Common myeloid progenitor, CD34-positive (primary cell): ENCODE measurements at regions not wholly inside any gene's neighbourhood (a gene's known extent, or its start where the extent isn't known, plus 50 kb on each side); places are given as distances from the start of the nearest gene placed in this dataset.

Experiments used
- CTCF ChIA-PET: fragments of 350-600 bp; sonication (Branson Sonifier 250); formaldehyde crosslinking; loops from one replicate; lab custom pipeline; 2021; ENCODE audit warnings: antibody characterized with exemption; lab: Charles Lee
- POLR2A ChIA-PET: fragments of 350-600 bp; sonication (Branson Sonifier 250); formaldehyde crosslinking; loops from one replicate; lab custom pipeline; 2021; ENCODE audit warnings: antibody characterized with exemption; lab: Charles Lee
- DNase-seq, 3 donors: peaks; one replicate each; pipeline versions ENCODE4 v3.0.0 to v3.0.0-alpha.2; 2013
- H3K27ac ChIP-seq, 2 experiments: 1 replicate in 1 of 2; 2 replicates in 1 of 2; pipeline ENCODE4 v1.7.0; 2013; ENCODE audit warnings: inconsistent platforms in 2 of 2, low read length in 2 of 2, mild to moderate bottlenecking in 2 of 2, low read depth in 1 of 2, moderate library complexity in 1 of 2; ENCODE audit not compliant: severe bottlenecking in 2 of 2, insufficient read depth in 1 of 2, poor library complexity in 1 of 2
- H3K27me3 ChIP-seq, 5 experiments: replicated peaks in 2 of 5; 1 replicate in 3 of 5; 2 replicates in 2 of 5; pipeline versions ENCODE4 v1.6.1 to v1.7.0; 2013; ENCODE audit warnings: low read length in 4 of 5, mild to moderate bottlenecking in 2 of 5, moderate library complexity in 2 of 5, inconsistent platforms in 1 of 5; ENCODE audit not compliant: insufficient read depth in 5 of 5, control insufficient read depth in 4 of 5
- H3K36me3 ChIP-seq, 4 experiments: 1 replicate in 2 of 4; 2 replicates in 2 of 4; pipeline versions ENCODE4 v1.6.1 to v1.7.0; 2013; ENCODE audit warnings: low read length in 3 of 4, control low read depth in 1 of 4, mild to moderate bottlenecking in 1 of 4; ENCODE audit not compliant: control insufficient read depth in 4 of 4, insufficient read depth in 4 of 4
- H3K4me1 ChIP-seq, 4 experiments: 1 replicate in 3 of 4; 2 replicates in 1 of 4; pipeline versions ENCODE4 v1.6.1 to v1.7.1; 2013; ENCODE audit warnings: low read length in 3 of 4, mild to moderate bottlenecking in 3 of 4, control low read depth in 1 of 4, inconsistent platforms in 1 of 4, moderate library complexity in 1 of 4; ENCODE audit not compliant: control insufficient read depth in 4 of 4, insufficient read depth in 4 of 4; ENCODE audit errors: control extremely low read depth in 1 of 4
- H3K4me3 ChIP-seq, 7 experiments: 1 replicate in 4 of 7; 2 replicates in 3 of 7; pipeline versions ENCODE4 v1.5.1 to v1.7.0; 2013; ENCODE audit warnings: mild to moderate bottlenecking in 7 of 7, low read length in 6 of 7, moderate library complexity in 6 of 7, inconsistent platforms in 2 of 7, low read depth in 2 of 7, control low read depth in 1 of 7; ENCODE audit not compliant: insufficient read depth in 4 of 7, control insufficient read depth in 1 of 7; ENCODE audit errors: extremely low read depth in 1 of 7
- H3K9me3 ChIP-seq, 5 experiments: 1 replicate in 4 of 5; 2 replicates in 1 of 5; pipeline versions ENCODE4 v1.6.1 to v1.7.1; 2013; ENCODE audit warnings: low read length in 4 of 5, mild to moderate bottlenecking in 2 of 5, inconsistent platforms in 1 of 5, low read depth in 1 of 5, moderate library complexity in 1 of 5; ENCODE audit not compliant: control insufficient read depth in 4 of 5, insufficient read depth in 2 of 5; ENCODE audit errors: control extremely low read depth in 1 of 5
- WGBS: methylation state at CpG from one replicate; pipeline ENCODE4 v1.1.5; 2013; ENCODE audit not compliant: insufficient coverage; 5-methylcytosine and 5-hydroxymethylcytosine counted together

DNA sequence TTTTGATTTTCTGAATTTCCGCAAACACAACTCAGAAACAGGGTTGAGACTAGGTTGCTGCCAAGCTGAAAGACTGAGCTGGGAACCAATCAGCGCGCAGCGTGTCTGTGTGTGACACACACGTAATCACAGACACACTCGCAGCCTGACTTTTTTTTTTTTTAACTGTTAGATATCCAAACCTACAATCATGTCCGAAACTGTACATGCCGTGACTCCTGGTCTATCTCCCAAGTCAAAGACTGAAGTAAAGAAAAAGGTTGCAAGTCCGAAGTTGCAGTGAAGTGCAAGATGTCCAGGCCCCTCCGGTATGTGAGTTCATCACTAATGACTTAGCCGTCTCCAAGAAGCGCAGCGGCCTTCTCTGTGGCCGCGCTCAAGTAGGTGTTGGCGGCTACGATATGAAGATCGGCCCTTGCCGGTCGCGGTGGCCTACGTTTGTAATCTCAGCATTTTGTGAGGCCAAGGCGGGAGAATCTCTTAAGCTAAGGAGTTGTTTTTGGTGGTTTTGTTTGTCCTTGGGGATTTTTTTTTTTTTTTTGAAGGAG, 108.2 kb downstream of the HFE start:
- H3K27me3 ChIP-seq, result no peaks in the 10 kb centered on the region
- peak overlapping the region; percentile 33 to 91 for H3K27ac ChIP-seq
- ChIA-PET POLR2A (interaction anchor here (0.6 to 4.1 kb wide), 8 partner anchors 10 to 1014 kb away, joined by 3 to 43 read pairs (median 6); a partner anchor contains a TSS), CTCF (interaction anchor here (0.6 to 7.2 kb wide), 10 partner anchors 10 to 76 kb away, joined by 3 to 76 read pairs (median 3); a partner anchor contains a TSS)
- H3K36me3 ChIP-seq, result peaks cover 0 to 7% (median 0%) of the 10 kb centered on the region in 4 experiments
- no peaks in the 10 kb centered on the region for H3K9me3 ChIP-seq
- H3K4me1 ChIP-seq, result peaks cover 15 to 42% (median 31%) of the 10 kb centered on the region in 4 experiments
- DNase-seq, result peak; percentile 91 to 96 (median 94)
- peak overlapping the region; percentile 30 to 99 (median 96) for H3K4me3 ChIP-seq
- 23% methylated on average over 16 of the region's 23 CpGs for WGBS

DNA sequence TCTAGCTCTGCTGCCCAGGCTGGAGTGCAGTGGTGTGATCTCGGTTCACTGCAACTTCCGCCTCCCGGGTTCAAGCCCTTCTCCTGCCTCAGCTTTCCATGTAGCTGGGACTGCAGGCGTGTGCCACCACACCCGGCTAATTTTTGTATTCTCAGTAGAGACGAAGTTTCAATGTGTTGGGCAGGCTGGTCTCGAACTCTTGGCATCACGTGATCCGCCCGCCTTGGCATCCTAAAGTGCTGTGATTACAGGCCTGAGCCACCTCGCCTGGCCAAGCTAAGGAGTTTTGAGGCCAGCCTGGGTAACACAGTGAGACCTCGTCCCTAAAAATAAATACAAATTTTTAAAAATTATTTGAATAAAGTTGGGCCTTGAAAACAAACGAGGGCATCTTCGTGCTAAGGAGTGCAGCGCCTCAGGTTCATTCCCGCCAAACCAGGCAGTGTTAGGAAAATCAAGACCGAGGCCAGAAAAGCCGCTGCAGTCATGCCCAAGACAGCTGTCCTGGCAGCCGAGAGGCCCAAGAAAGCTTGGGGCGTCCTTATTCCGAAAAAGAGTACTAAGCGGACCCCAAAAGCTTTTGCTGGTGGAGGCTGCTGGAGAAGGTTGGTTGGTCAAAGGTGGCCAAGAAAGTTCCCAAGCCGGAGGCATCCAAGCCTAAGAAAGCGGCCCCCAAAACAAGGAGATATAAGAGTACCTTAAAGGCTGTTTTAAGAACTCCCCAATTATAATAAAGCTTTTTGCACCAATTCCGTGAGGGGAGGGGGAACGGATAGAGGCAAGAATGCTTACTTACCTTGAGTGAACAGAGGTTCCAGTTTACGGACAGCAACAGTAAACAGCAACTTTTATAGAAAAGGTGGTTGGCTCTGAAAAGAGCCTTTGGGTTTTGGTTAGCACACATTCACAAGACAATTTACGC, 109.0 kb downstream of the HFE start:
- DNase-seq, result peak in 2 of 3 donors; percentile 52 to 64
- Histone ChIP-seq H3K27me3 (no peaks in the 10 kb centered on the region), H3K27ac (peak overlapping the region; percentile 46 to 91), H3K4me1 (peaks cover 15 to 46% (median 36%) of the 10 kb centered on the region in 4 experiments), H3K4me3 (peak overlapping the region; percentile 50 to 99 (median 96)), H3K9me3 (no peaks in the 10 kb centered on the region), H3K36me3 (peaks cover 0 to 7% (median 0%) of the 10 kb centered on the region in 4 experiments)
- WGBS, result 46% methylated on average over 24 of the region's 28 CpGs
- ChIA-PET CTCF (interaction anchor here (0.6 to 7.2 kb wide), 19 partner anchors 9 to 153 kb away, joined by 3 to 76 read pairs (median 3); a partner anchor contains a TSS), POLR2A (interaction anchor here (0.6 to 4.7 kb wide), 13 partner anchors 7 to 165 kb away, joined by 3 to 92 read pairs (median 9); a partner anchor contains a TSS)

DNA sequence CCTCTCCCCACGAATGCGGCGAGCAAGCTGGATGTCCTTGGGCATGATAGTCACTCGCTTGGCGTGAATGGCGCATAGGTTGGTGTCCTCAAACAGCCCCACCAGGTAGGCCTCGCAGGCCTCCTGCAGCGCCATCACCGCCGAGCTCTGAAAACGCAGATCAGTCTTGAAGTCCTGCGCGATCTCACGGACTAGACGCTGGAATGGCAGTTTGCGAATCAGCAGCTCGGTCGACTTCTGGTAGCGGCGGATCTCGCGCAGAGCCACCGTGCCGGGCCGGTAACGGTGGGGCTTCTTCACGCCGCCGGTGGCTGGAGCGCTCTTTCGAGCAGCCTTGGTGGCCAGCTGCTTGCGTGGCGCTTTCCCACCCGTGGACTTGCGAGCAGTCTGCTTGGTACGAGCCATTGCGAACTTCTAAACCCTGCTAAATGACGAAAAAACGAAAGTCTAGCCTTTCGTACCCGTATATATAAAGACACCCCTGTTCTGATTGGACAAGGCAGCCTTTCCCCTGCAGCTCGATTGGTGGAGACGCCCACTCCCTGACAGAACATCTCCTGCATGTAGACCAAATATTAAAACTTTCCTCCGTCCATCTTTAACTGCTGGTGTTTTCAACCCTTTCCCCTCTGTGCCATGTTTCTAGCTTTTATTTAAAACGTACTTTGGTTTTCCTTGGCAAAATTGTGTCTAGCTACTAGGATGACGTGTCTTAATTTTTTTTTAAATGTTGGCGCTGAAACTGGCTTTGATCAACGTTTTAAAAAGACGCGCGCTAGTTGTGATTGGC, 109.8 kb downstream of the HFE start:
- peaks cover 0 to 7% (median 0%) of the 10 kb centered on the region in 4 experiments for H3K36me3 ChIP-seq
- POLR2A ChIA-PET, result interaction anchor here (0.8 to 4.7 kb wide), 14 partner anchors 8 to 166 kb away, joined by 3 to 92 read pairs (median 8); a partner anchor contains a TSS
- CTCF ChIA-PET, result interaction anchor here (0.7 to 7.2 kb wide), 21 partner anchors 8 to 1696 kb away, joined by 3 to 76 read pairs (median 3); a partner anchor contains a TSS
- peaks cover 15 to 46% (median 36%) of the 10 kb centered on the region in 4 experiments for H3K4me1 ChIP-seq
- WGBS, result under 1% methylated on average over 44 of the region's 51 CpGs
- H3K9me3 ChIP-seq, result no peaks in the 10 kb centered on the region
- H3K27me3 ChIP-seq, result no peaks in the 10 kb centered on the region
- H3K4me3 ChIP-seq, result peak overlapping the region; percentile 50 to 99 (median 96)
- DNase-seq, result peak; percentile 93 to 97 (median 96)
- peak overlapping the region; percentile 46 to 91 for H3K27ac ChIP-seq

DNA sequence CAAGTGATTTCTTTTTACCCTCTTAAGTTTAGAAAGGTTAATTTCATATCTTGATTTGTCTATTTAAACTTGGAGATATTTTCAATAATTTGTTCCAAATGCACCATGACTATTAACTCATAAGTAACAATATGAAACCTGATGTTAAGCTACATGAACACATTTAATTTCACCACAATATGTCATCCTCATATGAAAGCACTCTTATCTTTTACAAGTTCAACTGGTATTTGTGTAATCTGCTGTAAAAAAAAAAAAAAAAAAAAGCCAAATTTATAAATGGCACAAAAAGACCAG, 110.4 kb downstream of the HFE start:
- Histone ChIP-seq H3K36me3 (peaks cover 0 to 7% (median 0%) of the 10 kb centered on the region in 4 experiments), H3K4me3 (peak overlapping the region in 6 of 7 experiments; percentile 80 to 99 (median 96)), H3K27me3 (no peaks in the 10 kb centered on the region), H3K27ac (peak overlapping the region in 1 of 2 experiments; percentile 91), H3K4me1 (peaks cover 15 to 46% (median 36%) of the 10 kb centered on the region in 4 experiments), H3K9me3 (no peaks in the 10 kb centered on the region)
- ChIA-PET CTCF (interaction anchor here (0.7 to 7.2 kb wide), 15 partner anchors 10 to 154 kb away, joined by 3 to 76 read pairs (median 4); a partner anchor contains a TSS), POLR2A (interaction anchor here (0.6 to 4.7 kb wide), 13 partner anchors 7 to 166 kb away, joined by 3 to 92 read pairs (median 12); a partner anchor contains a TSS)
- peak in 1 of 3 donors; percentile 60 for DNase-seq

DNA sequence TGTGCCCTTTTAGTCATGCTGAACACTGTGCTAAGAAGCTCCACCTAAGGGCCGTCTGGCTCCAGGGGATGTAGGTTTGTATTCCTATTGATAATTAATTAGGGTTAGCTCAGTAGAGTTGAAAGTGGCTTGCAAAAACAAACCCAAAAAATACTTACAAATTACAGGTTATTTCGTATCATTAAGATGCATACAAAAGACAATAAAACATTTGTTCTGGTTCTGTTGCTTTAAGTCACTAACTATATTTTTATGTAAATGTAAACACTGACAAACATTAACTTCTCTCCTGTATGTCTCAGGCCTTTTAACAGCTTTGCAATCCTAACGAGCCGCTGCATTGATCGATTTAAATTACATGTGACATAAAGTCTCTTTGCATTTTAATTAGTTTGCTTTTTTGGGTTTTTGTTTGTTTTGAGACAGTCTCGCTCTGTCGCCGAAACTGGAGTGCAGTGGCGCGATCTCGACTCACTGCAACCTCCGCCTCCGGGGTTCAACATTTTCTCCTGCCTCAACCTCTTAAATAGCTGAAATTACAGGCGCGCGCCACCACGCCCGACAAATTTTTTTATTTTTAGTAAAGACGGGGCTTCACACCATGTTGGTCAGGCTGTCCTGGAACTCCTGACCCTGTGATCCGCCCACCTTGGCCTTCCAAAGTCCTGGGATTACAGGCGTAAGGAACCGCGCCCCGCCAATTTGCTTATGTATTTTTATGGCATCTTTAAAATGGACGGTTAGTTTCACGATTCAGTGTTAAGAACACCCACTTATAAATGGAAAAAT, 110.9 kb downstream of the HFE start:
- H3K4me1 ChIP-seq, result peaks cover 15 to 49% (median 38%) of the 10 kb centered on the region in 4 experiments
- CTCF ChIA-PET, result interaction anchor here (0.9 to 7.2 kb wide), 14 partner anchors 13 to 935 kb away, joined by 3 to 76 read pairs (median 5); a partner anchor contains a TSS
- 0% methylated on average over 11 of the region's 26 CpGs for WGBS
- no peaks in the 10 kb centered on the region for H3K9me3 ChIP-seq
- H3K36me3 ChIP-seq, result peaks cover 0 to 7% (median 0%) of the 10 kb centered on the region in 4 experiments
- no peaks in the 10 kb centered on the region for H3K27me3 ChIP-seq
- H3K4me3 ChIP-seq, result peak overlapping the region; percentile 80 to 99 (median 96)
- POLR2A ChIA-PET, result interaction anchor here (0.6 to 4.7 kb wide), 23 partner anchors 9 to 1695 kb away, joined by 3 to 92 read pairs (median 4); a partner anchor contains a TSS
- DNase-seq, result peak in 2 of 3 donors; percentile 68 to 70
- peak overlapping the region; percentile 83 to 91 for H3K27ac ChIP-seq
